H1 (cell line): ENCODE measurements at regions not wholly inside any gene's neighbourhood (a gene's known extent, or its start where the extent isn't known, plus 50 kb on each side); places are given as distances from the start of the nearest gene placed in this dataset.

Experiments
- CREB1 ChIP-seq: IDR thresholded peaks from 2 replicates; pipeline ENCODE4 v1.6.1; 2012; ENCODE audit warnings: inconsistent platforms
- GABPA ChIP-seq: IDR thresholded peaks from 2 replicates; pipeline ENCODE4 v1.6.1; 2011; ENCODE audit warnings: mild to moderate bottlenecking, low read length, moderate library complexity, borderline replicate concordance; ENCODE audit not compliant: insufficient read depth
- JUN ChIP-seq: IDR thresholded peaks from 2 replicates; pipeline ENCODE4 v1.6.1; 2011; ENCODE audit warnings: low read depth, mild to moderate bottlenecking, improper control_type of control experiment, low read length
- PHF8 ChIP-seq: fragments of 200-600 bp; sonication (generic); conservative IDR thresholded peaks from 2 replicates; pipeline ENCODE4 v1.7.1; 2012; ENCODE audit warnings: low read depth, mild to moderate bottlenecking, inconsistent platforms, low read length, moderate library complexity
- POU5F1 ChIP-seq: IDR thresholded peaks from 2 replicates; pipeline ENCODE4 v1.6.1; 2011; ENCODE audit warnings: low read depth, mild to moderate bottlenecking, low read length, moderate library complexity
- RFX5 ChIP-seq: IDR thresholded peaks from 2 replicates; pipeline ENCODE4 v1.6.1; 2011; ENCODE audit warnings: low read depth, low read length, improper control_type of control experiment, borderline replicate concordance
- SP2 ChIP-seq: IDR thresholded peaks from 2 replicates; pipeline ENCODE4 v1.6.1; 2012; ENCODE audit warnings: mild to moderate bottlenecking, low read length, inconsistent platforms
- SP4 ChIP-seq: IDR thresholded peaks from 2 replicates; pipeline ENCODE4 v1.6.1; 2012; ENCODE audit warnings: low read length, inconsistent platforms
- TEAD4 ChIP-seq: IDR thresholded peaks from 2 replicates; pipeline ENCODE4 v1.6.1; 2012; ENCODE audit warnings: low read depth, low read length, inconsistent platforms, mixed read lengths
- ZNF274 ChIP-seq: IDR thresholded peaks from 2 replicates; pipeline ENCODE4 v1.7.0; 2012; ENCODE audit warnings: low read length, borderline replicate concordance; ENCODE audit errors: extremely low read depth
- TF ChIP-seq, protein P1 (sequence below): fragments of 300-600 bp; sonication (generic); IDR thresholded peaks from 2 replicates; pipeline ENCODE4 v1.7.1; 2012; ENCODE audit warnings: low read length, moderate library complexity, mild to moderate bottlenecking, inconsistent platforms; ENCODE audit not compliant: insufficient replicate concordance

DNA sequence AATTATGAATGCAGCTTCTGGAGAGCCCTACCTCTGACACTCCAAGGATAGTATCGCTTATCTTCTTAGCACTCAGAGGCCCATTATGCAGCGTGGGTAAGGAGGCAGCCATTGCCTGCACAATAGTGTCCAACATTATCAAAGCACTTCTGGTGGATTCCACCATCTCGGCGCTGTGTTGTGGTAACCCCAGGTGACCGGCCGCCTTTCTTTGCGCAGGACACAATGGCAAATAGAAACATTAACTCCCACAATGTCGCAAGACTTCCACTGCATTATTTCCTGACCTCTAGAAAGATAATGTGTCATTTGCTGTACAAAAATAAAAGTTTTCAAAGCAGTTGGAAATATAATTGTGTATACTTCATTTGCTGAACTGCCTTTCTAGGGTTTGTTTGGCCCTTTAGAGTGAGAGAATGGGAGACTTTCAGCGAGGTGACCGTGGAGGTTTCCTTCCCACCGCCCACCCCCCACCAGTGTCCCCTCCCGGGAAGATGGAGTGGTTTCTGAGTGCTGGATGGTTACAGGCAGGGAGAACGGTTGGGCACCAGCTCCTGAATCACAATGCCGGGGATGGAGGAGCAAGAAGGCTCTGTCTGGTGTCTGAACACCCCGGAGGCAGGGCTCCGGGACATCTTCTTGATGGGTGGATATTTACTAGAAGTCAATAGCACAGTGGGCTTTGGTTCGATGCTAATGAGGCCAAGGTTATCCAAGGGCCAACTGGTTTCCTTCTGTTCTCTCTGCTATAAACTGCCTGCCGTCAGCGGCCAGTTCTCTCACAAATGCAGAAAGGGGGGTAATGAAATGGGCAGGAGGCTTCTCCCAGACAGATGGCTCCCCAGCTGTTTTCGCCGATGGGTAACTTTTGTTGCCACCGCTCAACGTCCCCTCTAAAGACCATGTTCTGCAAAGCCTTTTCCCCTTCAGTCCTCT lies 215.4 kb upstream of the PROX1 start (continued):
- TF ChIP-seq, protein P1, sequence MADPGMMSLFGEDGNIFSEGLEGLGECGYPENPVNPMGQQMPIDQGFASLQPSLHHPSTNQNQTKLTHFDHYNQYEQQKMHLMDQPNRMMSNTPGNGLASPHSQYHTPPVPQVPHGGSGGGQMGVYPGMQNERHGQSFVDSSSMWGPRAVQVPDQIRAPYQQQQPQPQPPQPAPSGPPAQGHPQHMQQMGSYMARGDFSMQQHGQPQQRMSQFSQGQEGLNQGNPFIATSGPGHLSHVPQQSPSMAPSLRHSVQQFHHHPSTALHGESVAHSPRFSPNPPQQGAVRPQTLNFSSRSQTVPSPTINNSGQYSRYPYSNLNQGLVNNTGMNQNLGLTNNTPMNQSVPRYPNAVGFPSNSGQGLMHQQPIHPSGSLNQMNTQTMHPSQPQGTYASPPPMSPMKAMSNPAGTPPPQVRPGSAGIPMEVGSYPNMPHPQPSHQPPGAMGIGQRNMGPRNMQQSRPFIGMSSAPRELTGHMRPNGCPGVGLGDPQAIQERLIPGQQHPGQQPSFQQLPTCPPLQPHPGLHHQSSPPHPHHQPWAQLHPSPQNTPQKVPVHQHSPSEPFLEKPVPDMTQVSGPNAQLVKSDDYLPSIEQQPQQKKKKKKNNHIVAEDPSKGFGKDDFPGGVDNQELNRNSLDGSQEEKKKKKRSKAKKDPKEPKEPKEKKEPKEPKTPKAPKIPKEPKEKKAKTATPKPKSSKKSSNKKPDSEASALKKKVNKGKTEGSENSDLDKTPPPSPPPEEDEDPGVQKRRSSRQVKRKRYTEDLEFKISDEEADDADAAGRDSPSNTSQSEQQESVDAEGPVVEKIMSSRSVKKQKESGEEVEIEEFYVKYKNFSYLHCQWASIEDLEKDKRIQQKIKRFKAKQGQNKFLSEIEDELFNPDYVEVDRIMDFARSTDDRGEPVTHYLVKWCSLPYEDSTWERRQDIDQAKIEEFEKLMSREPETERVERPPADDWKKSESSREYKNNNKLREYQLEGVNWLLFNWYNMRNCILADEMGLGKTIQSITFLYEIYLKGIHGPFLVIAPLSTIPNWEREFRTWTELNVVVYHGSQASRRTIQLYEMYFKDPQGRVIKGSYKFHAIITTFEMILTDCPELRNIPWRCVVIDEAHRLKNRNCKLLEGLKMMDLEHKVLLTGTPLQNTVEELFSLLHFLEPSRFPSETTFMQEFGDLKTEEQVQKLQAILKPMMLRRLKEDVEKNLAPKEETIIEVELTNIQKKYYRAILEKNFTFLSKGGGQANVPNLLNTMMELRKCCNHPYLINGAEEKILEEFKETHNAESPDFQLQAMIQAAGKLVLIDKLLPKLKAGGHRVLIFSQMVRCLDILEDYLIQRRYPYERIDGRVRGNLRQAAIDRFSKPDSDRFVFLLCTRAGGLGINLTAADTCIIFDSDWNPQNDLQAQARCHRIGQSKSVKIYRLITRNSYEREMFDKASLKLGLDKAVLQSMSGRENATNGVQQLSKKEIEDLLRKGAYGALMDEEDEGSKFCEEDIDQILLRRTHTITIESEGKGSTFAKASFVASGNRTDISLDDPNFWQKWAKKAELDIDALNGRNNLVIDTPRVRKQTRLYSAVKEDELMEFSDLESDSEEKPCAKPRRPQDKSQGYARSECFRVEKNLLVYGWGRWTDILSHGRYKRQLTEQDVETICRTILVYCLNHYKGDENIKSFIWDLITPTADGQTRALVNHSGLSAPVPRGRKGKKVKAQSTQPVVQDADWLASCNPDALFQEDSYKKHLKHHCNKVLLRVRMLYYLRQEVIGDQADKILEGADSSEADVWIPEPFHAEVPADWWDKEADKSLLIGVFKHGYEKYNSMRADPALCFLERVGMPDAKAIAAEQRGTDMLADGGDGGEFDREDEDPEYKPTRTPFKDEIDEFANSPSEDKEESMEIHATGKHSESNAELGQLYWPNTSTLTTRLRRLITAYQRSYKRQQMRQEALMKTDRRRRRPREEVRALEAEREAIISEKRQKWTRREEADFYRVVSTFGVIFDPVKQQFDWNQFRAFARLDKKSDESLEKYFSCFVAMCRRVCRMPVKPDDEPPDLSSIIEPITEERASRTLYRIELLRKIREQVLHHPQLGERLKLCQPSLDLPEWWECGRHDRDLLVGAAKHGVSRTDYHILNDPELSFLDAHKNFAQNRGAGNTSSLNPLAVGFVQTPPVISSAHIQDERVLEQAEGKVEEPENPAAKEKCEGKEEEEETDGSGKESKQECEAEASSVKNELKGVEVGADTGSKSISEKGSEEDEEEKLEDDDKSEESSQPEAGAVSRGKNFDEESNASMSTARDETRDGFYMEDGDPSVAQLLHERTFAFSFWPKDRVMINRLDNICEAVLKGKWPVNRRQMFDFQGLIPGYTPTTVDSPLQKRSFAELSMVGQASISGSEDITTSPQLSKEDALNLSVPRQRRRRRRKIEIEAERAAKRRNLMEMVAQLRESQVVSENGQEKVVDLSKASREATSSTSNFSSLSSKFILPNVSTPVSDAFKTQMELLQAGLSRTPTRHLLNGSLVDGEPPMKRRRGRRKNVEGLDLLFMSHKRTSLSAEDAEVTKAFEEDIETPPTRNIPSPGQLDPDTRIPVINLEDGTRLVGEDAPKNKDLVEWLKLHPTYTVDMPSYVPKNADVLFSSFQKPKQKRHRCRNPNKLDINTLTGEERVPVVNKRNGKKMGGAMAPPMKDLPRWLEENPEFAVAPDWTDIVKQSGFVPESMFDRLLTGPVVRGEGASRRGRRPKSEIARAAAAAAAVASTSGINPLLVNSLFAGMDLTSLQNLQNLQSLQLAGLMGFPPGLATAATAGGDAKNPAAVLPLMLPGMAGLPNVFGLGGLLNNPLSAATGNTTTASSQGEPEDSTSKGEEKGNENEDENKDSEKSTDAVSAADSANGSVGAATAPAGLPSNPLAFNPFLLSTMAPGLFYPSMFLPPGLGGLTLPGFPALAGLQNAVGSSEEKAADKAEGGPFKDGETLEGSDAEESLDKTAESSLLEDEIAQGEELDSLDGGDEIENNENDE: no peak
- no peak for TF ChIP-seq PHF8
- no peak for TF ChIP-seq TEAD4
- TF ChIP-seq SP4: no peak
- TF ChIP-seq RFX5: no peak
- TF ChIP-seq JUN: no peak
- no peak for TF ChIP-seq SP2
- TF ChIP-seq POU5F1: no peak
- TF ChIP-seq CREB1: no peak
- TF ChIP-seq ZNF274: no peak
- no peak for TF ChIP-seq GABPA
